OCI-LY3 (cell line): ENCODE measurements at regions not wholly inside any gene's neighbourhood (a gene's known extent, or its start where the extent isn't known, plus 50 kb on each side); places are given as distances from the start of the nearest gene placed in this dataset.

ENCODE experiments used
- H2AFZ ChIP-seq: fragments of 200-600, 300-600 bp; shearing (Covaris generic); 2 replicates; pipeline ENCODE4 v1.6.0; 2014; ENCODE audit warnings: antibody characterized with exemption, low read depth, low read length
- H3K27ac ChIP-seq: fragments of 200-600, 300-600 bp; sonication (generic); 2 replicates; pipeline ENCODE4 v1.5.1; 2014; ENCODE audit warnings: mild to moderate bottlenecking, low read length, moderate library complexity, mixed read lengths
- H3K27me3 ChIP-seq: fragments of 200-600, 300-600 bp; sonication (generic); 2 replicates; pipeline ENCODE4 v1.6.1; 2014; ENCODE audit warnings: low read depth, low read length, mixed read lengths
- H3K36me3 ChIP-seq: fragments of 200-600, 300-600 bp; sonication (generic); replicated peaks from 2 replicates; pipeline ENCODE3; 2014; ENCODE audit warnings: low read depth, low read length, mixed read lengths
- H3K4me1 ChIP-seq: fragments of 300-600, 200-600 bp; sonication (generic); 2 replicates; pipeline ENCODE4 v1.6.1; 2014; ENCODE audit warnings: low read length, mixed read lengths
- H3K4me2 ChIP-seq: fragments of 200-600, 300-600 bp; sonication (generic); 2 replicates; pipeline ENCODE4 v1.6.1; 2014; ENCODE audit warnings: low read length, mixed read lengths
- H3K4me3 ChIP-seq: fragments of 300-600, 200-600 bp; sonication (generic); 2 replicates; pipeline ENCODE4 v1.5.1; 2014; ENCODE audit warnings: antibody characterized with exemption, mild to moderate bottlenecking, low read length, moderate library complexity
- H3K79me2 ChIP-seq: fragments of 300-600, 200-600 bp; shearing (Covaris generic); 2 replicates; pipeline ENCODE4 v1.6.1; 2014; ENCODE audit warnings: mild to moderate bottlenecking, low read length, mixed read lengths
- H3K9ac ChIP-seq: fragments of 300-600, 200-600 bp; shearing (Covaris generic); 2 replicates; pipeline ENCODE4 v1.6.0; 2014; ENCODE audit warnings: mild to moderate bottlenecking, low read length, moderate library complexity
- H3K9me3 ChIP-seq: fragments of 200-600, 300-600 bp; shearing (Covaris generic); 2 replicates; pipeline ENCODE4 v1.6.1; 2014; ENCODE audit warnings: low read length, mixed read lengths; ENCODE audit not compliant: insufficient read depth
- H4K20me1 ChIP-seq: fragments of 200-600, 300-600 bp; sonication (generic); 2 replicates; pipeline ENCODE4 v1.6.1; 2016; ENCODE audit warnings: low read length, mixed read lengths; ENCODE audit not compliant: insufficient read depth
- CTCF ChIP-seq: fragments of 200-600, 300-600 bp; sonication (generic); IDR thresholded peaks from 2 replicates; pipeline ENCODE4 v1.5.1; 2014; ENCODE audit warnings: antibody characterized with exemption, low read length, low read depth
- EZH2phosphoT487 ChIP-seq: fragments of 200-600 bp; shearing (Covaris generic); IDR thresholded peaks from 2 replicates; pipeline ENCODE4 v1.6.1; 2018; ENCODE audit warnings: antibody characterized with exemption, mixed run types, low read depth

- peaks cover 22% of the 10 kb centered on the region for H3K27me3 ChIP-seq
- peaks cover 40% of the 10 kb centered on the region for H3K4me1 ChIP-seq
- no peak overlapping the region for H3K4me3 ChIP-seq
- peaks cover 9% of the 10 kb centered on the region for H3K9me3 ChIP-seq
- H3K4me2 ChIP-seq: no peak overlapping the region
- H3K36me3 ChIP-seq: peaks cover 3% of the 10 kb centered on the region
- H3K79me2 ChIP-seq: no peaks in the 10 kb centered on the region
- no peak overlapping the region for H2AFZ ChIP-seq
- no peak overlapping the region for H3K9ac ChIP-seq
- TF ChIP-seq EZH2phosphoT487: no peak
- TF ChIP-seq CTCF: no peak
- no peak overlapping the region for H3K27ac ChIP-seq
- H4K20me1 ChIP-seq: no peaks in the 10 kb centered on the region
Measured at GRCh38 chr3:194738254-194739093, 52.8 kb downstream of the FAM43A start.

DNA sequence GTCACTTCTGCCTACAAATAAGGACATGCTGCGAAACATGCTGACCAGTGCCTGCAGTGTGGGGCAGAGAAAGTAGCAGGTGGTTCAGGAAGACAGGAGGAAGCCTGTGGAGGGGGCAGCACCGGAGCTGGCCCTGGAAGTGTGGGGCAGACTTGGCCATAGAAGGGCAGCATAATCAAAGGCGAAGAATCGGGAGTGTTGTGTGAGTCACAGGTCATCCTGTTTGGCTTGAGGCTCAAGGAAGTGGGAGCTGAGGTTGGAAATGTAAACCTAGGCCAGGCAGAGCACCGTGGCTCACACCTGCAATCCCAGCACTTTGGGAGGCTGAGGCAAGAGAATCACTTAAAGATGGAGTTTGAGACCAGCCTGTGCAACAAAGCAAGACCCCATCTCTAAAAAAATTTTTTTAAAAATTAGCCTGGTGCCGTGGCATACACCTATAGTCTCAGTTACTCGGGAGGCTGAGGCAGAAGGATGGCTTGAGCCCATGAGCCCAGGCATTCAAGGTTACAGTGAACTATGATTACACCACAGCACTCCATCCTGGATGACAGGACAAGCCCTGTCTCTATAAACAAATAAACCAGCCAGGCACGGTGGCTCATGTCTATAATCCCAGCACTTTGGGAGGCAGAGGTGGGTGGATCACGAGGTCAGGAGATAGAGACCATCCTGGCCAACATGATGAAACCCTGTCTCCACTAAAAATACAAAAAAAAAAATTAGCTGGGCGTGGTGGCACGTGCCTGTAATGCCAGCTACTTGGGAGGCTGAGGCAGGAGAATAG is 54.0 kb downstream of the FAM43A start:
- Histone ChIP-seq H3K9ac (no peak overlapping the region), H3K4me2 (no peak overlapping the region), H3K36me3 (peaks cover 3% of the 10 kb centered on the region), H3K4me3 (no peak overlapping the region), H4K20me1 (no peaks in the 10 kb centered on the region), H3K9me3 (peaks cover 5% of the 10 kb centered on the region; the same call in 1 of the 2 replicates), H3K79me2 (no peaks in the 10 kb centered on the region), H3K27ac (no peak overlapping the region), H2AFZ (no peak overlapping the region), H3K27me3 (peaks cover 30% of the 10 kb centered on the region), H3K4me1 (peaks cover 40% of the 10 kb centered on the region)
- TF ChIP-seq CTCF (no peak), EZH2phosphoT487 (no peak)

- no peaks in the 10 kb centered on the region for H3K9me3 ChIP-seq
- H2AFZ ChIP-seq: no peak overlapping the region
- H3K9ac ChIP-seq: no peak overlapping the region
- H3K27me3 ChIP-seq: peaks cover 31% of the 10 kb centered on the region
- no peak overlapping the region for H3K27ac ChIP-seq
- H3K4me2 ChIP-seq: peak overlapping the region; percentile 43
- H3K79me2 ChIP-seq: no peaks in the 10 kb centered on the region
- H3K36me3 ChIP-seq: no peaks in the 10 kb centered on the region
- H3K4me3 ChIP-seq: no peak overlapping the region
- TF ChIP-seq CTCF: no peak
- TF ChIP-seq EZH2phosphoT487: no peak
- H3K4me1 ChIP-seq: peaks cover 42% of the 10 kb centered on the region
- H4K20me1 ChIP-seq: no peaks in the 10 kb centered on the region
Measured at GRCh38 chr3:194740859-194741491, 55.3 kb downstream of the FAM43A start.

- Histone ChIP-seq H3K4me3 (no peak overlapping the region), H4K20me1 (no peaks in the 10 kb centered on the region), H3K27ac (no peak overlapping the region), H3K9ac (no peak overlapping the region), H2AFZ (no peak overlapping the region), H3K4me1 (peaks cover 33% of the 10 kb centered on the region), H3K79me2 (no peaks in the 10 kb centered on the region), H3K36me3 (no peaks in the 10 kb centered on the region), H3K9me3 (no peaks in the 10 kb centered on the region), H3K4me2 (no peak overlapping the region), H3K27me3 (peaks cover 31% of the 10 kb centered on the region)
- TF ChIP-seq EZH2phosphoT487 (no peak), CTCF (no peak)
Measured at GRCh38 chr3:194741916-194742315, 56.2 kb downstream of the FAM43A start.
